Fibroblast of mammary gland (primary cell): ENCODE measurements at regions not wholly inside any gene's neighbourhood (a gene's known extent, or its start where the extent isn't known, plus 50 kb on each side); places are given as distances from the start of the nearest gene placed in this dataset.
"Not testable (repeated sequence)": the region's sequence is repeated elsewhere in the genome, so short reads cannot be mapped to it uniquely, and the experiment has no call there.

Experiments
- DNase-seq: peaks from one replicate; pipeline ENCODE4 v3.0.0-alpha.2; 2010; ENCODE audit warnings: low read depth
- H3K4me3 ChIP-seq: 2 replicates; pipeline ENCODE4 v1.5.1; 2011; ENCODE audit warnings: low read depth, mild to moderate bottlenecking, low read length, moderate library complexity; ENCODE audit not compliant: control insufficient read depth
- TF ChIP-seq, protein P1 (sequence below): conservative IDR thresholded peaks from 2 replicates; pipeline ENCODE4 v1.5.1; 2011; ENCODE audit warnings: low read depth, low read length, inconsistent platforms; ENCODE audit not compliant: control insufficient read depth, insufficient read depth

DNA sequence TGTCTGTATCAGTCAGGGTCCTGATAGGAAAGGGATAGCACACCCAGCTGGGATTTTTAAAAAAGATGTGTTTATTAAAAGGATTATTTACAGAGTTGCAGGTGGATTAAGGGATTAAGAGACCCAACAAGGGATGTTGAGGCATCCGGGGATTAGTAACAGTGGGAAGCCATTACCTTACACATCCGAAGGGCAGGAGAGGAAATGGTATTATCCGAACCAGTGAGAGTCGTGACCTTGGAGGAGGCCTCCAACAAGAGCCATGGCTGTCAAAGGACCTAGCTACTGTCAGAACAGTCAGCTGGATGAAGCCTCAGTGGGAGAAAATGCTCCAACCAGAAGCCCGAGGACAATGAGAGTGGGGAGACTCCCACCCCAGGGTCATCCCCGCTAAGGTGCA is 146.3 kb upstream of the KRAS start:
- TF ChIP-seq, protein P1, sequence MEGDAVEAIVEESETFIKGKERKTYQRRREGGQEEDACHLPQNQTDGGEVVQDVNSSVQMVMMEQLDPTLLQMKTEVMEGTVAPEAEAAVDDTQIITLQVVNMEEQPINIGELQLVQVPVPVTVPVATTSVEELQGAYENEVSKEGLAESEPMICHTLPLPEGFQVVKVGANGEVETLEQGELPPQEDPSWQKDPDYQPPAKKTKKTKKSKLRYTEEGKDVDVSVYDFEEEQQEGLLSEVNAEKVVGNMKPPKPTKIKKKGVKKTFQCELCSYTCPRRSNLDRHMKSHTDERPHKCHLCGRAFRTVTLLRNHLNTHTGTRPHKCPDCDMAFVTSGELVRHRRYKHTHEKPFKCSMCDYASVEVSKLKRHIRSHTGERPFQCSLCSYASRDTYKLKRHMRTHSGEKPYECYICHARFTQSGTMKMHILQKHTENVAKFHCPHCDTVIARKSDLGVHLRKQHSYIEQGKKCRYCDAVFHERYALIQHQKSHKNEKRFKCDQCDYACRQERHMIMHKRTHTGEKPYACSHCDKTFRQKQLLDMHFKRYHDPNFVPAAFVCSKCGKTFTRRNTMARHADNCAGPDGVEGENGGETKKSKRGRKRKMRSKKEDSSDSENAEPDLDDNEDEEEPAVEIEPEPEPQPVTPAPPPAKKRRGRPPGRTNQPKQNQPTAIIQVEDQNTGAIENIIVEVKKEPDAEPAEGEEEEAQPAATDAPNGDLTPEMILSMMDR: no peak
- DNase-seq: no peak
- no peak overlapping the region for H3K4me3 ChIP-seq

DNA sequence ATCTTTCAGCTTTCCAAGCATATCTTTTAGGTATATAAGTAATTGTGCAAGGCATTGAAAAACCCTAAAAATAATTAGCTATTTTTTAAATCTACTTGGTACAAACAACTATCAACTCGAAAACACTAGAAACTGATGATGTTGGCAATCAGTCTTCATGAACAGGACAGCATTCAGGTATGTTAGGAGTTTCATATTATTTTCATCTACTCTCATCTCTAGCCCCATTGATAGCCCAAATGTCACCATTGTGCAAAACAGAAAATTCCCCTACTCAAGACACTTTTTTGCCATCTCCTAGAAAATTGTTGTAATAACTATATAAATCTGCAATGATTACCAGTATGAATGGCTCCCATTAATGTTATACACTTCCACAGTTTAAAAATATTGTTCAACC is 144.5 kb upstream of the KRAS start:
- no peak for DNase-seq
- no peak overlapping the region for H3K4me3 ChIP-seq
- TF ChIP-seq, protein P1: no peak

DNA sequence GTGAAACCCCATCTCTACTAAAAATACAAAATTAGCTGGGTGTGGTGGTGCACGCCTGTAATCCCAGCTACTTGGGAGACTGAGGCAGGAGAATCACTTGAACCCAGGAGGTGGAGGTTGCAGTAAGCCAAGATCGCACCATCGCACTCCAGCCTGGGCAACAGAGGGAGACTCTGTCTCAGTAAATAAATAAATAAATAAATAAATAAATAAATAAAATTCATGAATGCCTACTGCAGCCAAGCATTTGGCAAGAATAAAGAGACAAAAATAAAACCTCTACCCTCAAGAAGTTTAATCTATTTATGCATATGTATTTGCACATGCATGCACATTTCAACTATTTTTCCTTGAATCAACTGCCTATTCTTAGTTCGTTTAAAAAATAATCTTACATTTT is 144.0 kb upstream of the KRAS start:
- not testable (repeated sequence) for DNase-seq, H3K4me3 ChIP-seq

DNA sequence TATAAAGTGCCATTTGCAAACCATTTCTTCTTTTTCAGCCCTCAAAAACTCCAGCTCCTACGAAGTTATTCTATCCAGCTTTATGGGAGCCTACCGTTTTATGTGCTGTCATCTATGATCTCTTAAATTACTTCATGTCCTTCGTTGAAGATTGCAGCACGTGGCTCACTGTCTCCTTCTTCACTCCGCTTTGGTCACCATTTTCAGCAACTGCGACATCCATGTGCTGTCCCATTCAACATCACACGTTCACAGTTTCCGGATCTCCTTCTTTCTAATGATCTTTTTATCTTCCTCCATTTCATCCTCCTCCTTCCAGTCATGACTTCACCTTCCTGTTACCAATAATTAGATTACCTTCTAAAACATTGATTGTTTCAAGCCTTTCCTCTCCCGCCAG is 143.3 kb upstream of the KRAS start:
- TF ChIP-seq, protein P1: no peak
- no peak overlapping the region for H3K4me3 ChIP-seq
- no peak for DNase-seq

DNA sequence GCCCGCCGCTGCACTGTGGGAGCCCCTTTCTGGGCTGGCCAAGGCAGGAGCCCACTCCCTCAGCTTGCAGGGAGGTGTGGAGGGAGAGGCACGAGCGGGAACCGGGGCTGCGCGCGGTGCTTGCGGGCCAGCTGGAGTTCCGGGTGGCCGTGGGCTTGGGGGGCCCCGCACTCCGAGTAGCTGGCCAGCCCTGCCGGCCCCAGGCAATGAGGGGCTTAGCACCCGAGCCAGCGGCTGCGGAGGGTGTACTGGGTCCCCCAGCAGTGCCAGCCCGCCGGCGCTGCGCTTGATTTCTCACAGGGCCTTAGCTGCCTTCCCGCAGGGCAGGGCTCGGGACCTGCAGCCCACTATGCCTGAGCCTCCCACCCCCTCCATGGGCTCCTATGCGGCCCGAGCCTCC is 140.6 kb upstream of the KRAS start:
- H3K4me3 ChIP-seq: not testable (repeated sequence)

DNA sequence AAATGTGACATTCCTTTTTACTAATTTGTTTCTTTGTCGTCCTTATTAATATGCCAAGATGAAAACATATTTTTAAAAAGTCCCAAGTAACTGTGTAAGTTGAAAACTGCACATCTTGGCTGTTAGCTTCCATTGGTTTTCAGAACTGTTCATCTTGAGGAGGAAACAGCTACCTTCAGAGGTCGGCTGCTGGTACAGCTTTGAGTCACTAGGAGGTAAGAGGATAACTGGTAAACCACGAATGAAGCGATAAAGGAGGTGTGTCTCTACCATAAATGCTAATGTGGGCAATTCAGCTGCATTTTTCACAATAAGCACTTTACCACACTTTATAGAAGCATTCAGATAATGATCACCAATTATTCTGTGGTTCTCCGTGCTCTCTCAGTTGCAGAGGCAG is 137.5 kb upstream of the KRAS start:
- no peak overlapping the region for H3K4me3 ChIP-seq
- TF ChIP-seq, protein P1: no peak
- DNase-seq: no peak

More for the DNA sequence above, 140.6 kb upstream of the KRAS start:
- DNase-seq: not testable (repeated sequence)

DNA sequence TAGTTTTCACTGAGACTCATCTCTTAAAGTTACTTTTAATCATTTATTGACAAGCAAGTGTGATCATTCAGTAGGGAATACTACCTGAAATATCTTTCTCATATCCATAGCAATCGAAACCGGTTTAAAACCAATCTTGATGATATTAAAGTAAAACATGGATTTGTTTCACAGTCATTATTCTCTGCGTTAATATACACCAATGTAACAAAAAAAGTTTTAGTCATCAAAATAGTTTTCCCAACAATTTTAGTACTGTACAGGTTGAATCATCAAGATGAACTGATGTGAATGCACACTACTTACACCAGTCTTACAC is 137.0 kb upstream of the KRAS start:
- no peak for DNase-seq
- H3K4me3 ChIP-seq: no peak overlapping the region
- TF ChIP-seq, protein P1: no peak

DNA sequence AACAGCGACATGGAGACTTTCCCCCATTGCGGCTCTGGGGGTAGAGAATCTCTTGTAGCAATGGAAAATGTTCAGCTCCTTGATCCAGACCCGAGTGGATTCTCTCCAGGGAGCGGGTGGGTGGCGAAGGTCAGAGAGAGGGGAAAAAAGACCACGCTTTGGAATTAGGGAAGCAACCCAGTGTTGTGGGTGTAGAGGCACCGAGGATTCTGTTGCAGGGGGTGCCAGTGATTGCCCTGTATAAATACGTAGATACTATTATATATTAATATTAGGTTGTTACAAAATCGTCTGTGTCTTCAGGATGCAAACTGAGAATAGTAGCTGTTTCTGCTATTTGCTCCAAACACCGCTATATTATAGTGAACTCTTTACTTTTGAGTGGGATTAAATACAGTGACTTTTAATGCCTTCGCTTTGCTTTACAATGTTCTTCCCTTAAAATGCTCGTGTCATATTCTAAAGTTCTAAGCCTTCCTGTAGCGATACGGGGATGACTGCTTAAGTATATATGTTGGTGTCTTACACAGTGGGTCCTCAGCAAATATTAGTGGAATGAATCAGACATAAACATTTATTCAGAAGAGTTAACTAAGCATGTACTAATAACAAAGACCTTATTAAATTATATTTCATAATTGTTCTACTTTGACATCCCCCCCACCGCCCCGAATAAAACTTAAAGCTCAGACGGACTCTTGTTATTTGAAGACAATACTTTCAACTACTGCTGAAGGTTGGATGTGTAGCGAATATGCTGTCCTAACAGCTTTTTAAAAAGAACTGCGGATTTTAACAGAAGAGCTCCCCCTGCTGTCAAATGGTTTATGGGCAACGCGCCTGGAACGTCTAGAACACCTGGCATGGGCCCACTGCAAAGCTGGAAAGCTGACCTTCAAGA is 136.4 kb upstream of the KRAS start:
- TF ChIP-seq, protein P1: peak; percentile 79
- peak overlapping the region; percentile 68 for H3K4me3 ChIP-seq

More for the DNA sequence above, 136.4 kb upstream of the KRAS start:
- DNase-seq: peak; percentile 90
